ENCODE measurements at regions not wholly inside any gene's neighbourhood (a gene's known extent, or its start where the extent isn't known, plus 50 kb on each side); places are given as distances from the start of the nearest gene placed in this dataset.
"Not testable (repeated sequence)": the region's sequence is repeated elsewhere in the genome, so short reads cannot be mapped to it uniquely, and the experiment has no call there.

- Histone ChIP-seq H3K36me3 (ENCODE audit: control insufficient read depth in 2 of 2, insufficient read depth in 2 of 2, low read length in 1 of 2) (no peaks in the 10 kb centered on the region), H3K27me3 (ENCODE audit: control insufficient read depth in 1 of 2, insufficient read depth in 2 of 2, low read length in 2 of 2) (no peaks in the 10 kb centered on the region), H3K9me3 (ENCODE audit: control insufficient read depth in 2 of 2, insufficient read depth in 1 of 2, low read depth in 1 of 2, low read length in 1 of 2) (no peaks in the 10 kb centered on the region), H3K4me1 (ENCODE audit: control insufficient read depth in 2 of 2, insufficient read depth in 2 of 2, low read length in 1 of 2) (no peaks in the 10 kb centered on the region), H3K4me3 (ENCODE audit: low read depth in 1 of 2, low read length in 2 of 2) (no peak overlapping the region), H3K27ac (ENCODE audit: low read depth in 2 of 2, low read length in 1 of 2) (no peak overlapping the region)
Measured at GRCh38 chr4:167831855-167832254, 260.5 kb upstream of the ANXA10 start.

DNA sequence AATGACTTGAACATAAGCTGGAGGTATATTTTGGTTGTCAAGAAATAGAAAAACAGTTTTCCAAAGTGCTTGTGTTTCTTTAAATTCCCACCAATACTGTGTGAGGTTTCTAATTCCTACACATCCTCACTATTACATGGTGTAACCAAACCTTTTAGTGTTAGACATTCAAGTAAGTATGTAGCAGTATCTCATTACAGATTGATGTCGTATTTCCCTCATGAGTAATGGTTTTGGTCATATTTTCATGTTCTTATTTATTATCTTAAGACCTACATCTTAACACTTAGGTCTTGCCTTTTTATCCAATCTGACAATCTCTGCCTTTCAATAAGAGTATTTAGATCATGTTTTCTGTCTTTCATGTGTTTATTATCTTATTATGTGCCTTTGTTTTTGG lies 253.7 kb upstream of the ANXA10 start:
- Histone ChIP-seq H3K4me3 (ENCODE audit: low read depth in 1 of 2, low read length in 2 of 2) (no peak overlapping the region), H3K9me3 (ENCODE audit: control insufficient read depth in 2 of 2, insufficient read depth in 1 of 2, low read depth in 1 of 2, low read length in 1 of 2) (no peaks in the 10 kb centered on the region), H3K4me1 (ENCODE audit: control insufficient read depth in 2 of 2, insufficient read depth in 2 of 2, low read length in 1 of 2) (no peaks in the 10 kb centered on the region), H3K27ac (ENCODE audit: low read depth in 2 of 2, low read length in 1 of 2) (no peak overlapping the region), H3K27me3 (ENCODE audit: control insufficient read depth in 1 of 2, insufficient read depth in 2 of 2, low read length in 2 of 2) (no peaks in the 10 kb centered on the region), H3K36me3 (ENCODE audit: control insufficient read depth in 2 of 2, insufficient read depth in 2 of 2, low read length in 1 of 2) (no peaks in the 10 kb centered on the region)
- 66 to 81% methylated on average over 1 of the region's 1 CpG for WGBS, 2 donors

GRCh38 chr4:167842487-167842886 lies 249.8 kb upstream of the ANXA10 start:
- Histone ChIP-seq H3K27ac (ENCODE audit: low read depth in 2 of 2, low read length in 1 of 2) (no peak overlapping the region), H3K4me1 (ENCODE audit: control insufficient read depth in 2 of 2, insufficient read depth in 2 of 2, low read length in 1 of 2) (no peaks in the 10 kb centered on the region), H3K36me3 (ENCODE audit: control insufficient read depth in 2 of 2, insufficient read depth in 2 of 2, low read length in 1 of 2) (no peaks in the 10 kb centered on the region), H3K4me3 (ENCODE audit: low read depth in 1 of 2, low read length in 2 of 2) (no peak overlapping the region), H3K27me3 (ENCODE audit: control insufficient read depth in 1 of 2, insufficient read depth in 2 of 2, low read length in 2 of 2) (no peaks in the 10 kb centered on the region), H3K9me3 (ENCODE audit: control insufficient read depth in 2 of 2, insufficient read depth in 1 of 2, low read depth in 1 of 2, low read length in 1 of 2) (no peaks in the 10 kb centered on the region)
- 38 to 41% methylated on average over 2 of the region's 2 CpGs for WGBS, 2 donors

- Histone ChIP-seq H3K9me3 (ENCODE audit: control insufficient read depth in 2 of 2, insufficient read depth in 1 of 2, low read depth in 1 of 2, low read length in 1 of 2) (no peaks in the 10 kb centered on the region), H3K27me3 (ENCODE audit: control insufficient read depth in 1 of 2, insufficient read depth in 2 of 2, low read length in 2 of 2) (no peaks in the 10 kb centered on the region), H3K36me3 (ENCODE audit: control insufficient read depth in 2 of 2, insufficient read depth in 2 of 2, low read length in 1 of 2) (no peaks in the 10 kb centered on the region), H3K4me1 (ENCODE audit: control insufficient read depth in 2 of 2, insufficient read depth in 2 of 2, low read length in 1 of 2) (no peaks in the 10 kb centered on the region), H3K4me3 (ENCODE audit: low read depth in 1 of 2, low read length in 2 of 2) (no peak overlapping the region), H3K27ac (ENCODE audit: low read depth in 2 of 2, low read length in 1 of 2) (no peak overlapping the region)
- 40 to 42% methylated on average over 2 of the region's 2 CpGs for WGBS, 2 donors
Measured at GRCh38 chr4:167854881-167855280, 237.5 kb upstream of the ANXA10 start.

- H3K9me3 ChIP-seq (ENCODE audit: control insufficient read depth in 2 of 2, insufficient read depth in 1 of 2, low read depth in 1 of 2, low read length in 1 of 2); H3K27me3 ChIP-seq (ENCODE audit: control insufficient read depth in 1 of 2, insufficient read depth in 2 of 2, low read length in 2 of 2); H3K36me3 ChIP-seq (ENCODE audit: control insufficient read depth in 2 of 2, insufficient read depth in 2 of 2, low read length in 1 of 2); H3K4me1 ChIP-seq (ENCODE audit: control insufficient read depth in 2 of 2, insufficient read depth in 2 of 2, low read length in 1 of 2); H3K27ac ChIP-seq (ENCODE audit: low read depth in 2 of 2, low read length in 1 of 2); H3K4me3 ChIP-seq (ENCODE audit: low read depth in 1 of 2, low read length in 2 of 2): not testable (repeated sequence)
- WGBS, 2 donors: 83 to 85% methylated on average over 14 to 15 of the region's 15 CpGs
Measured at GRCh38 chr4:167858127-167858526, 234.2 kb upstream of the ANXA10 start.

- Histone ChIP-seq H3K27me3 (ENCODE audit: control insufficient read depth in 1 of 2, insufficient read depth in 2 of 2, low read length in 2 of 2) (no peaks in the 10 kb centered on the region), H3K27ac (ENCODE audit: low read depth in 2 of 2, low read length in 1 of 2) (no peak overlapping the region), H3K9me3 (ENCODE audit: control insufficient read depth in 2 of 2, insufficient read depth in 1 of 2, low read depth in 1 of 2, low read length in 1 of 2) (no peaks in the 10 kb centered on the region), H3K4me3 (ENCODE audit: low read depth in 1 of 2, low read length in 2 of 2) (no peak overlapping the region), H3K4me1 (ENCODE audit: control insufficient read depth in 2 of 2, insufficient read depth in 2 of 2, low read length in 1 of 2) (no peaks in the 10 kb centered on the region), H3K36me3 (ENCODE audit: control insufficient read depth in 2 of 2, insufficient read depth in 2 of 2, low read length in 1 of 2) (no peaks in the 10 kb centered on the region)
- 53 to 70% methylated on average over 3 of the region's 3 CpGs for WGBS, 2 donors
Measured at GRCh38 chr4:167867191-167867590, 225.1 kb upstream of the ANXA10 start.

- Histone ChIP-seq H3K27me3 (ENCODE audit: control insufficient read depth in 1 of 2, insufficient read depth in 2 of 2, low read length in 2 of 2) (no peaks in the 10 kb centered on the region), H3K9me3 (ENCODE audit: control insufficient read depth in 2 of 2, insufficient read depth in 1 of 2, low read depth in 1 of 2, low read length in 1 of 2) (no peaks in the 10 kb centered on the region), H3K36me3 (ENCODE audit: control insufficient read depth in 2 of 2, insufficient read depth in 2 of 2, low read length in 1 of 2) (no peaks in the 10 kb centered on the region), H3K4me3 (ENCODE audit: low read depth in 1 of 2, low read length in 2 of 2) (no peak overlapping the region), H3K27ac (ENCODE audit: low read depth in 2 of 2, low read length in 1 of 2) (no peak overlapping the region), H3K4me1 (ENCODE audit: control insufficient read depth in 2 of 2, insufficient read depth in 2 of 2, low read length in 1 of 2) (no peaks in the 10 kb centered on the region)
- WGBS, 2 donors: 49 to 51% methylated on average over 1 of the region's 1 CpG
Measured at GRCh38 chr4:167868163-167868562, 224.2 kb upstream of the ANXA10 start.

DNA sequence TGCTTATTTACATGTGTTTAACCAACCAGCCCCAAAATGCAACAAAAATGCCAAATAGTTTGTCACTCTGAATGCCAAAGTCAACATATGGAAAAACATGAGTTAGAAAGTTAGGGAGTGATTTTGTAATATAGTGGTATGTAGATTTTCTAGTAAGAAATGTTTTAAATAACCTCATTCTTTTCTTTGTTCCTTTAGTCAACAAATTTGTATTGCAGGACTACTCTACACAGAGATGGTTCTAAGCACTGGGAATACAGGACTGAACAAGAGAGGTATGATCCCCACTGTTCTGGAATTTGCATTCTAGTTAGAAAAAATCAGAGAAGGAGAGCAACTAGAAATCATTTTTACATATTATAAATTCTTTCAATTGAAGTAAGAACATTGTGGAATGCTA lies 218.8 kb upstream of the ANXA10 start:
- no peaks in the 10 kb centered on the region for H3K36me3 ChIP-seq (ENCODE audit: control insufficient read depth in 2 of 2, insufficient read depth in 2 of 2, low read length in 1 of 2)
- H3K4me1 ChIP-seq (ENCODE audit: control insufficient read depth in 2 of 2, insufficient read depth in 2 of 2, low read length in 1 of 2): no peaks in the 10 kb centered on the region
- no peak overlapping the region for H3K4me3 ChIP-seq (ENCODE audit: low read depth in 1 of 2, low read length in 2 of 2)
- H3K27me3 ChIP-seq (ENCODE audit: control insufficient read depth in 1 of 2, insufficient read depth in 2 of 2, low read length in 2 of 2): no peaks in the 10 kb centered on the region
- no peaks in the 10 kb centered on the region for H3K9me3 ChIP-seq (ENCODE audit: control insufficient read depth in 2 of 2, insufficient read depth in 1 of 2, low read depth in 1 of 2, low read length in 1 of 2)
- H3K27ac ChIP-seq (ENCODE audit: low read depth in 2 of 2, low read length in 1 of 2): no peak overlapping the region

- not testable (repeated sequence) for H3K36me3 ChIP-seq (ENCODE audit: control insufficient read depth in 2 of 2, insufficient read depth in 2 of 2, low read length in 1 of 2); H3K27me3 ChIP-seq (ENCODE audit: control insufficient read depth in 1 of 2, insufficient read depth in 2 of 2, low read length in 2 of 2); H3K27ac ChIP-seq (ENCODE audit: low read depth in 2 of 2, low read length in 1 of 2); H3K4me1 ChIP-seq (ENCODE audit: control insufficient read depth in 2 of 2, insufficient read depth in 2 of 2, low read length in 1 of 2); H3K9me3 ChIP-seq (ENCODE audit: control insufficient read depth in 2 of 2, insufficient read depth in 1 of 2, low read depth in 1 of 2, low read length in 1 of 2); H3K4me3 ChIP-seq (ENCODE audit: low read depth in 1 of 2, low read length in 2 of 2)
- WGBS, 2 donors: 89 to 91% methylated on average over 3 of the region's 3 CpGs
Measured at GRCh38 chr4:167876091-167876490, 216.2 kb upstream of the ANXA10 start.

DNA sequence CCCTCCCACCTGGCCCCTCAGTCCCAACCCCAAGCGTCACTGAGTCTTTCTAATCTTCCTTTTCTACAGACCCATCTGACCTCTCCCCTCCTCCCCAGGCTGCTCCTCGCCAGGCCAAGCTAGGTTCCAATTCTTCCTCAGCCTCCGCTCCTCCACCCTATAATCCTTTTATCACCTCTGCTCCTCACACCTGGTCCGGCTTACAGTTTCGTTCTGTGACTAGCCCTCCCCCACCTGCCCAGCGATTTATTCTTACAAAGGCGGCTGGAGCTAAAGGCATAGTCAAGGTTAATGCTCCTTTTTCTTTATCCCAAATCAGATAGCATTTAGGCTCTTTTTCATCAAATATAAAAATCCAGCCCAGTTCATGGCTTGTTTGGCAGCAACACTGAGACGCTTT lies 214.5 kb upstream of the ANXA10 start:
- 77 to 83% methylated on average over 8 of the region's 8 CpGs for WGBS, 2 donors
- not testable (repeated sequence) for H3K4me3 ChIP-seq (ENCODE audit: low read depth in 1 of 2, low read length in 2 of 2); H3K9me3 ChIP-seq (ENCODE audit: control insufficient read depth in 2 of 2, insufficient read depth in 1 of 2, low read depth in 1 of 2, low read length in 1 of 2); H3K27me3 ChIP-seq (ENCODE audit: control insufficient read depth in 1 of 2, insufficient read depth in 2 of 2, low read length in 2 of 2); H3K36me3 ChIP-seq (ENCODE audit: control insufficient read depth in 2 of 2, insufficient read depth in 2 of 2, low read length in 1 of 2); H3K27ac ChIP-seq (ENCODE audit: low read depth in 2 of 2, low read length in 1 of 2); H3K4me1 ChIP-seq (ENCODE audit: control insufficient read depth in 2 of 2, insufficient read depth in 2 of 2, low read length in 1 of 2)
